K562 (cell line): ENCODE measurements at regions not wholly inside any gene's neighbourhood (a gene's known extent, or its start where the extent isn't known, plus 50 kb on each side); places are given as distances from the start of the nearest gene placed in this dataset.

ENCODE experiments used
- ATAC-seq: fragments of 200-7000 bp; cut with Tn5 transposase; 3 replicates; pipeline ENCODE4 v1.9.1; 2020; ENCODE audit warnings: moderate library complexity
- BruUV-seq: library from RNA; stranded (reverse); fragments of 400-500 nt; replicated peaks from 2 replicates; lab custom pipeline; 2021; lab: Mats Ljungman, UMichigan
- CTCF ChIA-PET: fragments of 300-600 bp; formaldehyde crosslinking; extraction: SDS; loops from one replicate; lab custom pipeline; 2021; ENCODE audit warnings: low intra/inter-chr PET ratio; lab: Yijun Ruan, JAX
- POLR2A ChIA-PET: fragments of 300-600, 350-650 bp; sonication (Branson Sonifier 250); formaldehyde crosslinking; extraction: SDS; loops from one replicate; lab custom pipeline; 2021; ENCODE audit warnings: antibody characterized with exemption, inconsistent platforms; lab: Yijun Ruan, JAX
- DNase-seq, 4 experiments: peaks; one replicate each; pipeline versions ENCODE4 v3.0.0 to v3.0.0-alpha.2; 2011 to 2018; ENCODE audit warnings: low spot score in 3 of 4, mixed read lengths in 3 of 4; ENCODE audit errors: extremely low read depth in 1 of 4
- FAIRE-seq: peaks from 2 replicates; lab custom pipeline; 2011; peaks lifted over from hg19 to GRCh38; lab: Jason Lieb, UNC
- H2AFZ ChIP-seq: 2 replicates; pipeline ENCODE4 v1.6.0; 2011; ENCODE audit warnings: low read depth, low read length, control low read depth, inconsistent platforms
- H3K27ac ChIP-seq: fragments of 200-600 bp; 3 replicates; pipeline ENCODE4 v1.8.0; 2011; ENCODE audit warnings: low read depth, mild to moderate bottlenecking, control low read depth, inconsistent platforms, low read length, moderate library complexity, mixed read lengths; ENCODE audit errors: extremely low read depth
- H3K27me3 ChIP-seq, 2 experiments: fragments of 300-600 bp in 1 of 2; 2 replicates in 1 of 2; 3 replicates in 1 of 2; pipeline versions ENCODE4 v1.6.0 to v1.8.0; 2011; ENCODE audit warnings: inconsistent platforms in 2 of 2, low read length in 2 of 2, mild to moderate bottlenecking in 1 of 2, mixed read lengths in 1 of 2, moderate library complexity in 1 of 2; ENCODE audit not compliant: control insufficient read depth in 2 of 2, insufficient read depth in 2 of 2
- H3K36me3 ChIP-seq: fragments of 300-600 bp; 3 replicates; pipeline ENCODE4 v1.8.0; 2011; ENCODE audit warnings: mild to moderate bottlenecking, low read length, inconsistent platforms; ENCODE audit not compliant: control insufficient read depth, insufficient read depth
- H3K4me1 ChIP-seq, 2 experiments: fragments of 200-600 bp in 1 of 2; replicated peaks in 1 of 2; 2 replicates in 1 of 2; 3 replicates in 1 of 2; pipeline versions ENCODE4 v1.5.1 to v1.8.0; 2011; ENCODE audit warnings: inconsistent platforms in 2 of 2, low read length in 2 of 2, mild to moderate bottlenecking in 1 of 2, mixed read lengths in 1 of 2, moderate library complexity in 1 of 2; ENCODE audit not compliant: control insufficient read depth in 2 of 2, insufficient read depth in 2 of 2
- H3K4me2 ChIP-seq: 2 replicates; pipeline ENCODE4 v1.6.1; 2011; ENCODE audit warnings: low read length, control low read depth, inconsistent platforms, mixed read lengths; ENCODE audit not compliant: insufficient read depth
- H3K4me3 ChIP-seq: fragments of 200-600 bp; sonication (generic), shearing (Covaris generic); 2 replicates; pipeline ENCODE4 v1.5.1; 2016; ENCODE audit warnings: control low read depth, inconsistent platforms
- H3K79me2 ChIP-seq: fragments of 200-600 bp; 3 replicates; pipeline ENCODE4 v1.8.0; 2011; ENCODE audit warnings: low read length, inconsistent platforms; ENCODE audit not compliant: control insufficient read depth, insufficient read depth
- H3K9ac ChIP-seq, 2 experiments: 2 replicates each; pipeline versions ENCODE4 v1.6.0 to v1.6.1; 2011; ENCODE audit warnings: low read depth in 2 of 2, low read length in 2 of 2, control low read depth in 1 of 2, inconsistent platforms in 1 of 2, mild to moderate bottlenecking in 1 of 2, mixed read lengths in 1 of 2; ENCODE audit not compliant: insufficient read depth in 1 of 2
- H3K9me1 ChIP-seq: one replicate; pipeline ENCODE4 v1.6.0; 2011; ENCODE audit warnings: inconsistent platforms, mild to moderate bottlenecking, low read length, moderate library complexity; ENCODE audit not compliant: control insufficient read depth, insufficient read depth
- H3K9me3 ChIP-seq: replicated peaks from 2 replicates; pipeline ENCODE4 v1.5.1; 2011; ENCODE audit warnings: low read depth, low read length, inconsistent platforms; ENCODE audit not compliant: control insufficient read depth, insufficient read depth
- H4K20me1 ChIP-seq: replicated peaks from 2 replicates; pipeline ENCODE4 v1.6.1; 2011; ENCODE audit warnings: low read length, inconsistent platforms, mixed read lengths; ENCODE audit not compliant: control insufficient read depth, insufficient read depth
- WGBS: fragments of 100-300 bp; shearing (Covaris generic); methylation state at CpG from one replicate; pipeline ENCODE4 v1.1.6; 2016; ENCODE audit warnings: low coverage, mixed read lengths; ENCODE audit not compliant: insufficient coverage; ENCODE audit errors: missing lambda C conversion rate; 5-methylcytosine and 5-hydroxymethylcytosine counted together
- in situ Hi-C: fragments of 300-500 bp; cut with MboI; formaldehyde crosslinking; loops from 4 replicates; pipeline ENCODE4 v1.15.0; 2018; ENCODE audit warnings: inconsistent platforms, mixed read lengths
- intact Hi-C: fragments of 100-400 bp; cut with micrococcal nuclease; formaldehyde crosslinking; loops from 2 replicates; pipeline ENCODE4 v1.14.2; 2022
- TF ChIP-seq, protein P1 (sequence below), 2 experiments: IDR thresholded peaks in 1 of 2; conservative IDR thresholded peaks in 1 of 2; 2 replicates each; pipeline ENCODE4 v1.6.1; 2016; ENCODE audit warnings: low read depth in 2 of 2, mild to moderate bottlenecking in 1 of 2, missing compliant biosample characterization in 1 of 2, missing genetic modification characterization in 1 of 2, moderate library complexity in 1 of 2
- TF ChIP-seq, protein P2 (sequence below): fragments of 450-650 bp; IDR thresholded peaks from 2 replicates; pipeline ENCODE4 v1.6.1; 2016; ENCODE audit warnings: low read depth

- 78% methylated on average over 9 of the region's 9 CpGs for WGBS
- Histone ChIP-seq H4K20me1 (no peaks in the 10 kb centered on the region), H3K9me3 (no peaks in the 10 kb centered on the region), H3K4me2 (no peak overlapping the region), H3K36me3 (no peaks in the 10 kb centered on the region), H3K4me3 (no peak overlapping the region), H3K4me1 (peaks cover 0 to 45% of the 10 kb centered on the region in 2 experiments; a peak in 4 of 5 replicates), H3K27ac (no peak overlapping the region), H2AFZ (no peak overlapping the region), H3K9me1 (no peaks in the 10 kb centered on the region), H3K9ac (peak overlapping the region in 1 of 2 experiments; percentile 32; a peak in 1 of 4 replicates), H3K79me2 (no peaks in the 10 kb centered on the region), H3K27me3 (no peaks in the 10 kb centered on the region)
- TF ChIP-seq, protein P1, sequence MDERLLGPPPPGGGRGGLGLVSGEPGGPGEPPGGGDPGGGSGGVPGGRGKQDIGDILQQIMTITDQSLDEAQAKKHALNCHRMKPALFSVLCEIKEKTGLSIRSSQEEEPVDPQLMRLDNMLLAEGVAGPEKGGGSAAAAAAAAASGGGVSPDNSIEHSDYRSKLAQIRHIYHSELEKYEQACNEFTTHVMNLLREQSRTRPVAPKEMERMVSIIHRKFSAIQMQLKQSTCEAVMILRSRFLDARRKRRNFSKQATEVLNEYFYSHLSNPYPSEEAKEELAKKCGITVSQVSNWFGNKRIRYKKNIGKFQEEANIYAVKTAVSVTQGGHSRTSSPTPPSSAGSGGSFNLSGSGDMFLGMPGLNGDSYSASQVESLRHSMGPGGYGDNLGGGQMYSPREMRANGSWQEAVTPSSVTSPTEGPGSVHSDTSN (CRISPR knock-in tag; IDR thresholded peaks at IDR 0.05; ENCODE audit: low read depth), result no peak
- TF ChIP-seq, protein P1 (tag; conservative IDR thresholded peaks at IDR 0.05; ENCODE audit: low read depth), result 0 out of 2 replicates have a peak, but pooled peaks have one; percentile 13
- TF ChIP-seq, protein P2, sequence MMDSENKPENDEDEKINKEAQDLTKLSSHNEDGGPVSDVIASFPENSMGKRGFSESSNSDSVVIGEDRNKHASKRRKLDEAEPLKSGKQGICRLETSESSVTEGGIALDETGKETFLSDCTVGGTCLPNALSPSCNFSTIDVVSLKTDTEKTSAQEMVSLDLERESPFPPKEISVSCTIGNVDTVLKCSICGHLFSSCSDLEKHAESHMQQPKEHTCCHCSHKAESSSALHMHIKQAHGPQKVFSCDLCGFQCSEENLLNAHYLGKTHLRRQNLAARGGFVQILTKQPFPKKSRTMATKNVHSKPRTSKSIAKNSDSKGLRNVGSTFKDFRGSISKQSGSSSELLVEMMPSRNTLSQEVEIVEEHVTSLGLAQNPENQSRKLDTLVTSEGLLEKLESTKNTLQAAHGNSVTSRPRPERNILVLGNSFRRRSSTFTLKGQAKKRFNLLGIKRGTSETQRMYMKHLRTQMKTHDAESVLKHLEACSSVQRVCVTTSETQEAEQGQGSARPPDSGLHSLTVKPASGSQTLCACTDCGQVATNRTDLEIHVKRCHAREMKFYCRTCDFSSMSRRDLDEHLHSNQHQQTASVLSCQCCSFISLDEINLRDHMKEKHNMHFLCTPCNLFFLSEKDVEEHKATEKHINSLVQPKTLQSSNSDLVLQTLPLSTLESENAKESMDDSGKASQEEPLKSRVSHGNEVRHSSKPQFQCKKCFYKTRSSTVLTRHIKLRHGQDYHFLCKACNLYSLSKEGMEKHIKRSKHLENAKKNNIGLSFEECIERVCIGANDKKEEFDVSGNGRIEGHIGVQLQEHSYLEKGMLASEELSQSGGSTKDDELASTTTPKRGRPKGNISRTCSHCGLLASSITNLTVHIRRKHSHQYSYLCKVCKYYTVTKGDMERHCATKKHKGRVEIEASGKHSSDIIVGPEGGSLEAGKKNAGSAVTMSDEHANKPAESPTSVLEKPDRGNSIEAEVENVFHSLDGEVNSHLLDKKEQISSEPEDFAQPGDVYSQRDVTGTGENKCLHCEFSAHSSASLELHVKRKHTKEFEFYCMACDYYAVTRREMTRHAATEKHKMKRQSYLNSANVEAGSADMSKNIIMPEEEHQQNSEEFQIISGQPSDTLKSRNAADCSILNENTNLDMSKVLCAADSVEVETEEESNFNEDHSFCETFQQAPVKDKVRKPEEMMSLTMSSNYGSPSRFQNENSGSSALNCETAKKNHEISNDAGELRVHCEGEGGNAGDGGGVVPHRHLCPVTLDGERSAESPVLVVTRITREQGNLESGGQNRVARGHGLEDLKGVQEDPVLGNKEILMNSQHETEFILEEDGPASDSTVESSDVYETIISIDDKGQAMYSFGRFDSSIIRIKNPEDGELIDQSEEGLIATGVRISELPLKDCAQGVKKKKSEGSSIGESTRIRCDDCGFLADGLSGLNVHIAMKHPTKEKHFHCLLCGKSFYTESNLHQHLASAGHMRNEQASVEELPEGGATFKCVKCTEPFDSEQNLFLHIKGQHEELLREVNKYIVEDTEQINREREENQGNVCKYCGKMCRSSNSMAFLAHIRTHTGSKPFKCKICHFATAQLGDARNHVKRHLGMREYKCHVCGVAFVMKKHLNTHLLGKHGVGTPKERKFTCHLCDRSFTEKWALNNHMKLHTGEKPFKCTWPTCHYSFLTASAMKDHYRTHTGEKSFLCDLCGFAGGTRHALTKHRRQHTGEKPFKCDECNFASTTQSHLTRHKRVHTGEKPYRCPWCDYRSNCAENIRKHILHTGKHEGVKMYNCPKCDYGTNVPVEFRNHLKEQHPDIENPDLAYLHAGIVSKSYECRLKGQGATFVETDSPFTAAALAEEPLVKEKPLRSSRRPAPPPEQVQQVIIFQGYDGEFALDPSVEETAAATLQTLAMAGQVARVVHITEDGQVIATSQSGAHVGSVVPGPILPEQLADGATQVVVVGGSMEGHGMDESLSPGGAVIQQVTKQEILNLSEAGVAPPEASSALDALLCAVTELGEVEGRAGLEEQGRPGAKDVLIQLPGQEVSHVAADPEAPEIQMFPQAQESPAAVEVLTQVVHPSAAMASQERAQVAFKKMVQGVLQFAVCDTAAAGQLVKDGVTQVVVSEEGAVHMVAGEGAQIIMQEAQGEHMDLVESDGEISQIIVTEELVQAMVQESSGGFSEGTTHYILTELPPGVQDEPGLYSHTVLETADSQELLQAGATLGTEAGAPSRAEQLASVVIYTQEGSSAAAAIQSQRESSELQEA, result no peak
- ChIA-PET POLR2A (interaction anchor here (1.1 kb wide), 1 partner anchor 23 kb away, joined by 3 read pairs; no protein-coding TSS in a partner anchor), CTCF (no interaction called here)
- intact Hi-C loops (no loop called here), in situ Hi-C loops (no loop called here)
- FAIRE-seq, result no peak
- no TSS peak for BruUV-seq
- no peak for DNase-seq
- no peak for ATAC-seq
These were observed 76.3 kb upstream of the LIPC start for GRCh38 chr15:58355382-58355971.
